CD4-positive, alpha-beta T cell treated with Interleukin-2 at 100 ng/mL for 4 hours (primary cell): ENCODE measurements at regions not wholly inside any gene's neighbourhood (a gene's known extent, or its start where the extent isn't known, plus 50 kb on each side); places are given as distances from the start of the nearest gene placed in this dataset.
"Not testable (repeated sequence)": the region's sequence is repeated elsewhere in the genome, so short reads cannot be mapped to it uniquely, and the experiment has no call there.

Experiments used
- DNase-seq: peaks from one replicate; pipeline ENCODE4 v3.0.0-alpha.2; 2020; ENCODE audit warnings: low spot score

- DNase-seq, result no peak
Measured at GRCh38 chr3:25153136-25153535, 274.9 kb upstream of the RARB start.

GRCh38 chr3:25153561-25153960 lies 274.5 kb upstream of the RARB start:
- no peak for DNase-seq

- DNase-seq, result no peak
Measured at GRCh38 chr3:25155652-25156471, 272.2 kb upstream of the RARB start.

GRCh38 chr3:25156626-25157025 lies 271.4 kb upstream of the RARB start:
- no peak for DNase-seq

GRCh38 chr3:25165306-25165705 lies 262.8 kb upstream of the RARB start:
- DNase-seq, result no peak

GRCh38 chr3:25166016-25166415 lies 262.0 kb upstream of the RARB start:
- no peak for DNase-seq

GRCh38 chr3:25169151-25169550 lies 258.9 kb upstream of the RARB start:
- no peak for DNase-seq

- no peak for DNase-seq
Measured at GRCh38 chr3:25170021-25170420, 258.0 kb upstream of the RARB start.

GRCh38 chr3:25171118-25171807 lies 256.8 kb upstream of the RARB start:
- no peak for DNase-seq

- no peak for DNase-seq
Measured at GRCh38 chr3:25171897-25172296, 256.2 kb upstream of the RARB start.

GRCh38 chr3:25173606-25174005 lies 254.5 kb upstream of the RARB start:
- DNase-seq, result no peak

- DNase-seq, result no peak
Measured at GRCh38 chr3:25174251-25174650, 253.8 kb upstream of the RARB start.

GRCh38 chr3:25177041-25177440 lies 251.0 kb upstream of the RARB start:
- DNase-seq, result no peak

GRCh38 chr3:25178672-25179071 lies 249.4 kb upstream of the RARB start:
- no peak for DNase-seq

GRCh38 chr3:25181096-25181495 lies 247.0 kb upstream of the RARB start:
- no peak for DNase-seq

- no peak for DNase-seq
Measured at GRCh38 chr3:25182794-25183193, 245.3 kb upstream of the RARB start.

GRCh38 chr3:25184641-25185250 lies 243.3 kb upstream of the RARB start:
- DNase-seq, result no peak

GRCh38 chr3:25191673-25192072 lies 236.4 kb upstream of the RARB start:
- DNase-seq, result no peak

GRCh38 chr3:25199567-25199966 lies 228.5 kb upstream of the RARB start:
- not testable (repeated sequence) for DNase-seq

GRCh38 chr3:25212736-25213135 lies 215.3 kb upstream of the RARB start:
- no peak for DNase-seq

- no peak for DNase-seq
Measured at GRCh38 chr3:25214034-25214433, 214.0 kb upstream of the RARB start.

- DNase-seq, result no peak
Measured at GRCh38 chr3:25218362-25218761, 209.7 kb upstream of the RARB start.

GRCh38 chr3:25226747-25227146 lies 201.3 kb upstream of the RARB start:
- DNase-seq, result no peak
